PC-9 (cell line): ENCODE measurements at regions not wholly inside any gene's neighbourhood (a gene's known extent, or its start where the extent isn't known, plus 50 kb on each side); places are given as distances from the start of the nearest gene placed in this dataset.
"Not testable (repeated sequence)": the region's sequence is repeated elsewhere in the genome, so short reads cannot be mapped to it uniquely, and the experiment has no call there.

Source experiments
- BruUV-seq: library from RNA; stranded (reverse); fragments of 400-500 nt; replicated peaks from 2 replicates; lab custom pipeline; 2021; lab: Mats Ljungman, UMichigan
- CTCF ChIA-PET: fragments of 300-600 bp; sonication (Branson Sonifier 250); formaldehyde crosslinking; loops from one replicate; lab custom pipeline; 2022; ENCODE audit warnings: antibody characterized with exemption; lab: Charles Lee
- POLR2A ChIA-PET: fragments of 300-600 bp; sonication (Branson Sonifier 250); formaldehyde crosslinking; loops from one replicate; lab custom pipeline; 2022; ENCODE audit warnings: antibody characterized with exemption; ENCODE audit not compliant: unreplicated experiment; lab: Charles Lee
- DNase-seq, 2 experiments: peaks; one replicate each; pipeline versions ENCODE4 v3.0.0 to v3.0.0-alpha.2; 2015 to 2022; ENCODE audit warnings: mixed read lengths in 1 of 2
- H2AFZ ChIP-seq: fragments of 200-600 bp; sonication (generic); 2 replicates; pipeline ENCODE4 v1.8.1; 2017; ENCODE audit warnings: antibody characterized with exemption
- H3F3A ChIP-seq: fragments of 200-600 bp; sonication (generic); 2 replicates; pipeline ENCODE4 v1.8.1; 2017; ENCODE audit warnings: antibody characterized with exemption, mild to moderate bottlenecking, low read depth; ENCODE audit not compliant: insufficient read depth
- H3K27ac ChIP-seq: fragments of 200-600 bp; sonication (generic); 2 replicates; pipeline ENCODE4 v1.6.1; 2016; ENCODE audit warnings: mixed run types
- H3K27me3 ChIP-seq: fragments of 200-600 bp; sonication (generic); 2 replicates; pipeline ENCODE4 v1.6.1; 2016; ENCODE audit warnings: low read depth, mixed run types; ENCODE audit not compliant: insufficient read depth
- H3K36me3 ChIP-seq: fragments of 200-600 bp; sonication (generic); 2 replicates; pipeline ENCODE4 v1.6.1; 2016; ENCODE audit warnings: low read depth, mixed run types
- H3K4me1 ChIP-seq: fragments of 200-600 bp; sonication (generic); replicated peaks from 2 replicates; pipeline ENCODE4 v1.6.1; 2016; ENCODE audit warnings: mixed run types; ENCODE audit not compliant: insufficient read depth
- H3K4me2 ChIP-seq: fragments of 200-600 bp; sonication (generic); 2 replicates; pipeline ENCODE4 v1.6.1; 2017; ENCODE audit warnings: mixed run types
- H3K4me3 ChIP-seq: fragments of 200-600 bp; sonication (generic); 2 replicates; pipeline ENCODE4 v1.6.1; 2016; ENCODE audit warnings: mixed run types
- H3K79me2 ChIP-seq: fragments of 200-600 bp; sonication (generic); 2 replicates; pipeline ENCODE4 v1.6.1; 2017; ENCODE audit warnings: low read depth, mixed run types
- H3K9me2 ChIP-seq: fragments of 200-600 bp; sonication (generic); 2 replicates; pipeline ENCODE4 v1.8.1; 2017; ENCODE audit warnings: mild to moderate bottlenecking; ENCODE audit not compliant: insufficient read depth
- H3K9me3 ChIP-seq: fragments of 200-600 bp; sonication (generic); 2 replicates; pipeline ENCODE4 v1.8.1; 2016; ENCODE audit warnings: low read depth; ENCODE audit not compliant: insufficient read depth
- H4K20me1 ChIP-seq: fragments of 200-600 bp; sonication (generic); 2 replicates; pipeline ENCODE4 v1.8.1; 2017; ENCODE audit not compliant: insufficient read depth
- intact Hi-C: fragments of 100-400 bp; cut with micrococcal nuclease; formaldehyde crosslinking; loops from one replicate; pipeline ENCODE4 v1.10.0; 2022; ENCODE audit not compliant: unreplicated experiment

GRCh38 chr1:223992456-223993246 is 121.3 kb upstream of the FBXO28 start:
- Histone ChIP-seq H3K4me2 (peak overlapping the region; percentile 69), H3K27ac (peak overlapping the region; percentile 75), H3K4me3 (peak overlapping the region; percentile 95), H2AFZ (peak overlapping the region; percentile 76), H3K79me2 (peaks cover 35% of the 10 kb centered on the region)
- intact Hi-C loops: loop anchor here (5.0 to 10.0 kb wide), 3 partner anchors 120 to 342 kb away; partner anchors contain the start of genes FBXO28 and NVL
- not testable (repeated sequence) for H3K9me2 ChIP-seq, H3K36me3 ChIP-seq, BruUV-seq, H3K9me3 ChIP-seq, H3K27me3 ChIP-seq, H4K20me1 ChIP-seq, H3K4me1 ChIP-seq, H3F3A ChIP-seq
- peak; percentile 97 to 100 for DNase-seq
- ChIA-PET POLR2A (interaction anchor here (0.6 to 1.7 kb wide), 2 partner anchors 221 to 291 kb away, joined by 3 to 12 read pairs; no protein-coding TSS in a partner anchor), CTCF (interaction anchor here (1.6 kb wide), 1 partner anchor 58 kb away, joined by 4 read pairs; no protein-coding TSS in a partner anchor)

DNA sequence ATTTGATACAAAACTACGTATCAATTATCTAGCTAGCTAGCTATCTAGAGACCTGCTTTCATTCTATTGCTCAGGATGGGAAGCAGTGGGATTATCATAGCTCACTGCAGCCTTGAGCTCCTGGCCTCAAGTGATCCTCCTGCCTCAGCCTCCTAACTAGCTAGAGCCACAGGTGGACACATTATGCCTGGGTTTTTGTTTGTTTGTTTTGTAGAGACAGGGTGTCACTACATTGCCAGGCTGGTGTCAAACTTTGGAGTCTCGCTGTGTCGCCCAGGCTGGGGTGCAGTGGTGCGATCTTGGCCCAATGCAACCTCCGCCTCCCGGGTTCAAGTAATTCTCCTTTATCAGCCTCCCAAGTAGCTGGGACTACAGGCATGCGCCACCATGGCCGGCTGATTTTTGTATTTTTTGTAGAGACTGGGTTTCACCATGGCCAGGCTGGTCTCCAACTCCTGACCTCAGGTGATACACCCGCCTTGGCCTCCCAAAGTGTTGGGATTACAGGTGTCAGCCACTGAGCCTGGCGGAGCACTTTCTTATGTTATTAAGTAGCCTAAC is 122.5 kb upstream of the FBXO28 start:
- H2AFZ ChIP-seq, DNase-seq, POLR2A ChIA-PET, H4K20me1 ChIP-seq, BruUV-seq, H3K4me1 ChIP-seq, H3K9me3 ChIP-seq, H3K27ac ChIP-seq, H3K9me2 ChIP-seq, CTCF ChIA-PET, H3K27me3 ChIP-seq, H3F3A ChIP-seq, H3K36me3 ChIP-seq: not testable (repeated sequence)
- intact Hi-C loops: loop anchor here (5.0 to 10.0 kb wide), 3 partner anchors 121 to 343 kb away; partner anchors contain the start of genes FBXO28 and NVL
- H3K4me3 ChIP-seq: peak overlapping the region; percentile 95; the same call in 1 of the 2 replicates
- peak overlapping the region; percentile 60 for H3K4me2 ChIP-seq
- H3K79me2 ChIP-seq: peaks cover 34% of the 10 kb centered on the region

DNA sequence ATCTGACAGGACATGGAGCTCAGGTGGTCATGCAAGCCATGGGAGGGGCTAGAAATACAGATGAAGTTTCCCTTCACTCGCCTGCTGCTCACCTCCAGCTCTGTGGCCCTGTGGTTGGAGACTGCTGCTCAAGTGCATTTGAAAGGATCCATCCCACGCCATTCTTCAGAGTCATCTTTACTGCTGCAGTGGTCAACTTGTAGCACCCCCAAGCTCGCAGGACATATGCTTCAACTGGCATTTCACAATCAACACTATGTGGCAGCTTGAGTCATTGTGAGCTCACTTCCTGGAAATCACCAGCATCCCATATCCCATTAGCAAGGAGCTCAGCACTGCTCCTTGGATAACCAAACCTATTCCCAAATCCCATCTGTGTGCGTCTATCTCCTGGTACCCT is 116.2 kb upstream of the TP53BP2 start:
- POLR2A ChIA-PET, BruUV-seq, H3K27ac ChIP-seq, H3F3A ChIP-seq, H2AFZ ChIP-seq, H4K20me1 ChIP-seq, H3K9me3 ChIP-seq, H3K36me3 ChIP-seq, H3K79me2 ChIP-seq, intact Hi-C loops, H3K9me2 ChIP-seq, H3K4me1 ChIP-seq, CTCF ChIA-PET, H3K4me2 ChIP-seq, H3K27me3 ChIP-seq, H3K4me3 ChIP-seq: not testable (repeated sequence)
- DNase-seq: peak in 1 of 2 experiments; percentile 21

DNA sequence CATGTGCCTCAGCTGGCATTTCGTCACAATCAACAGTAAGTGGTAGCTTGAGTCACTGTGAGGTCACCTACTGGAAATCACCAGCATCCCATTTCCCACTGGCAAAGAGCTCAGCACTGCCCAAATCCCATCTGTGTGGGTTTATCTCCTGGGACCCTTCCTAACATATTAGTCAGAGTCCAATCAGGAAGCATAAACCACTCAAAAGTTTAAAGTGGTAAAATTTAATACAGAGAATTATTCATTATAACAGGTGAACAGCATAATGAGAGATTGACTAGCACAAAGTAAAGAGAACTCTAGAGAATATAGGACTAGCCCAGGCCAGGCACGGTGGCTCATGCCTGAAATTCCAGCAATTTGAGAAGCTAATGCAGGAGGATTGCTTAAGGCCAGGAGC is 107.1 kb upstream of the TP53BP2 start:
- H3K36me3 ChIP-seq, CTCF ChIA-PET, H3K27me3 ChIP-seq, H3F3A ChIP-seq, intact Hi-C loops, H3K4me1 ChIP-seq, H3K79me2 ChIP-seq, H2AFZ ChIP-seq, H3K27ac ChIP-seq, POLR2A ChIA-PET, BruUV-seq, H3K9me3 ChIP-seq, H3K9me2 ChIP-seq, H4K20me1 ChIP-seq, H3K4me3 ChIP-seq, H3K4me2 ChIP-seq, DNase-seq: not testable (repeated sequence)

GRCh38 chr1:223951551-223951950 is 105.8 kb upstream of the TP53BP2 start:
- intact Hi-C loops, BruUV-seq: not testable (repeated sequence)

GRCh38 chr1:223949944-223950343 is 104.2 kb upstream of the TP53BP2 start:
- H3K4me2 ChIP-seq, H3K79me2 ChIP-seq, H3K36me3 ChIP-seq, intact Hi-C loops, DNase-seq, POLR2A ChIA-PET, H4K20me1 ChIP-seq, H2AFZ ChIP-seq, H3K9me3 ChIP-seq, H3K4me1 ChIP-seq, CTCF ChIA-PET, H3K27ac ChIP-seq, H3K4me3 ChIP-seq, H3K27me3 ChIP-seq, BruUV-seq, H3F3A ChIP-seq, H3K9me2 ChIP-seq: not testable (repeated sequence)

More at GRCh38 chr1:223951551-223951950, 105.8 kb upstream of the TP53BP2 start:
- H3K79me2 ChIP-seq, H3K4me2 ChIP-seq, H3K4me1 ChIP-seq, H4K20me1 ChIP-seq, H2AFZ ChIP-seq, H3F3A ChIP-seq, POLR2A ChIA-PET, H3K36me3 ChIP-seq, H3K27me3 ChIP-seq, CTCF ChIA-PET, H3K4me3 ChIP-seq, H3K9me3 ChIP-seq, DNase-seq, H3K9me2 ChIP-seq, H3K27ac ChIP-seq: not testable (repeated sequence)

GRCh38 chr1:223948041-223948440 is 102.3 kb upstream of the TP53BP2 start:
- H3K4me1 ChIP-seq, DNase-seq, H3K27ac ChIP-seq, BruUV-seq, H3K4me3 ChIP-seq, H2AFZ ChIP-seq, H3F3A ChIP-seq, H3K79me2 ChIP-seq, H3K27me3 ChIP-seq, CTCF ChIA-PET, H3K9me3 ChIP-seq, H3K36me3 ChIP-seq, H3K4me2 ChIP-seq, H3K9me2 ChIP-seq, intact Hi-C loops, H4K20me1 ChIP-seq, POLR2A ChIA-PET: not testable (repeated sequence)
